ENCODE measurements at regions not wholly inside any gene's neighbourhood (a gene's known extent, or its start where the extent isn't known, plus 50 kb on each side); places are given as distances from the start of the nearest gene placed in this dataset.
"Not testable (repeated sequence)": the region's sequence is repeated elsewhere in the genome, so short reads cannot be mapped to it uniquely, and the experiment has no call there.

DNA sequence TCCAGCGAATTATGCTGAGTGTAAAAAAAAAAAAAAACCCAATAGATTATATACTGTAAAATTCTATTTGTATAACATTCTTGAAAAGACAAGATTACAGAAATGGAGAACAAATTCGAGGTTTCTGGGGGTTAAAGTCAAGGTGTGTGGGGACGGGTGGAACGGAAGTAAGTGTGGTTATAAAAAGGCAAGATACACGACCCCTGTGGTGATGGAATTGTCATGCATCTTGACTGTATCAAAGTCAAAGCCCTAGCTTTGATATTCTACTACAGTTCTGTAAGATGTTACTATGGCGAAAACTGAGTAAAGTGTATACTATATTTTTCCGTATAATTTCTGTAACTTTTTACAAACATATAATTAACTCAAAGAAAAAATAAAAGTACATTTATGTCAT, 718.2 kb upstream of the PCDH15 start:
- Histone ChIP-seq H3K4me2 (ENCODE audit: insufficient read depth, low read length) (no peak overlapping the region), H3K9ac (ENCODE audit: low read depth, low read length) (no peak overlapping the region), H2AFZ (ENCODE audit: low read depth, low read length) (no peak overlapping the region), H3K27ac (ENCODE audit: low read length) (no peak overlapping the region), H3K9me3 (ENCODE audit: insufficient read depth, low read length, severe bottlenecking) (no peaks in the 10 kb centered on the region), H3K36me3 (ENCODE audit: insufficient read depth, low read length) (no peaks in the 10 kb centered on the region), H3K4me1 (ENCODE audit: insufficient read depth, low read length) (no peaks in the 10 kb centered on the region), H4K20me1 (ENCODE audit: insufficient read depth, low read length) (no peaks in the 10 kb centered on the region), H3K4me3 (ENCODE audit: low read depth in 1 of 2, low read length in 2 of 2) (no peak overlapping the region), H3K27me3 (ENCODE audit: insufficient read depth, low read length, poor library complexity) (no peaks in the 10 kb centered on the region), H3K79me2 (ENCODE audit: insufficient read depth, low read length) (no peaks in the 10 kb centered on the region)
- ATAC-seq (ENCODE audit: insufficient read depth, low read depth) (0 out of 3 replicates have a peak, but pooled peaks have one; percentile 50), DNase-seq (no peak)
- TF ChIP-seq EZH2 (IDR thresholded peaks at IDR 0.05; ENCODE audit: borderline replicate concordance, low read depth, low read length, severe bottlenecking), result no peak
- TF ChIP-seq, protein P1, sequence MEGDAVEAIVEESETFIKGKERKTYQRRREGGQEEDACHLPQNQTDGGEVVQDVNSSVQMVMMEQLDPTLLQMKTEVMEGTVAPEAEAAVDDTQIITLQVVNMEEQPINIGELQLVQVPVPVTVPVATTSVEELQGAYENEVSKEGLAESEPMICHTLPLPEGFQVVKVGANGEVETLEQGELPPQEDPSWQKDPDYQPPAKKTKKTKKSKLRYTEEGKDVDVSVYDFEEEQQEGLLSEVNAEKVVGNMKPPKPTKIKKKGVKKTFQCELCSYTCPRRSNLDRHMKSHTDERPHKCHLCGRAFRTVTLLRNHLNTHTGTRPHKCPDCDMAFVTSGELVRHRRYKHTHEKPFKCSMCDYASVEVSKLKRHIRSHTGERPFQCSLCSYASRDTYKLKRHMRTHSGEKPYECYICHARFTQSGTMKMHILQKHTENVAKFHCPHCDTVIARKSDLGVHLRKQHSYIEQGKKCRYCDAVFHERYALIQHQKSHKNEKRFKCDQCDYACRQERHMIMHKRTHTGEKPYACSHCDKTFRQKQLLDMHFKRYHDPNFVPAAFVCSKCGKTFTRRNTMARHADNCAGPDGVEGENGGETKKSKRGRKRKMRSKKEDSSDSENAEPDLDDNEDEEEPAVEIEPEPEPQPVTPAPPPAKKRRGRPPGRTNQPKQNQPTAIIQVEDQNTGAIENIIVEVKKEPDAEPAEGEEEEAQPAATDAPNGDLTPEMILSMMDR (IDR thresholded peaks at IDR 0.05; ENCODE audit: borderline replicate concordance, extremely low read depth, low read length, poor library complexity, severe bottlenecking), result no peak

DNA sequence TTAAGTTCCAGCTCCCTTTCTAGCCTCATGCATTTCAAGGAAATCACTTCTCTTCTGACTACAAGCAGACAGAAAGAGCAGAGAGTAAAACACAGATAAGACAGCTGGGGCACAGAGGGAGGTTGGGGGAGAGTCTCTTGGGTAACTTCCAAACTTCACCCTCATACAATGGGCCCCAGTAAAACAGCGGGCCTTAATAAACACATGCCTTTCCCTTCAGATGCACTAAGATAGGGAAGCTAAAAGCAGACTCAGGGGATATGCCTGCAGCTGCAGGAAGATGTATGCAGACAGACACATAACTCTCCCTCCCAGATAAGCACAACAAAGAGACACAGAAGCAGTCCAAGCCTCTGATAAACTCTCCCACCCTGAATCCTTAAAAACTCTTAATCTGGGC, 717.4 kb upstream of the PCDH15 start:
- H3K4me1 ChIP-seq (ENCODE audit: insufficient read depth, low read length), result not testable (repeated sequence)

GRCh38 chr10:55509168-55509567, 708.1 kb upstream of the PCDH15 start:
- ATAC-seq (ENCODE audit: insufficient read depth, low read depth), result no peak
- Histone ChIP-seq H3K4me3 (ENCODE audit: low read depth in 1 of 2, low read length in 2 of 2) (no peak overlapping the region), H3K79me2 (ENCODE audit: insufficient read depth, low read length) (no peaks in the 10 kb centered on the region), H3K4me2 (ENCODE audit: insufficient read depth, low read length) (no peak overlapping the region), H2AFZ (ENCODE audit: low read depth, low read length) (no peak overlapping the region), H4K20me1 (ENCODE audit: insufficient read depth, low read length) (no peaks in the 10 kb centered on the region), H3K9me3 (ENCODE audit: insufficient read depth, low read length, severe bottlenecking) (no peaks in the 10 kb centered on the region), H3K4me1 (ENCODE audit: insufficient read depth, low read length) (no peaks in the 10 kb centered on the region), H3K27ac (ENCODE audit: low read length) (no peak overlapping the region), H3K36me3 (ENCODE audit: insufficient read depth, low read length) (no peaks in the 10 kb centered on the region), H3K9ac (ENCODE audit: low read depth, low read length) (no peak overlapping the region), H3K27me3 (ENCODE audit: insufficient read depth, low read length, poor library complexity) (no peaks in the 10 kb centered on the region)
- TF ChIP-seq EZH2 (IDR thresholded peaks at IDR 0.05; ENCODE audit: borderline replicate concordance, low read depth, low read length, severe bottlenecking), result no peak
- TF ChIP-seq, protein P1 (IDR thresholded peaks at IDR 0.05; ENCODE audit: borderline replicate concordance, extremely low read depth, low read length, poor library complexity, severe bottlenecking), result no peak
- no peak for DNase-seq

More for the DNA sequence above, 717.4 kb upstream of the PCDH15 start:
- not testable (repeated sequence) for H3K27me3 ChIP-seq (ENCODE audit: insufficient read depth, low read length, poor library complexity); H3K79me2 ChIP-seq (ENCODE audit: insufficient read depth, low read length); H3K27ac ChIP-seq (ENCODE audit: low read length); H3K4me3 ChIP-seq (ENCODE audit: low read depth in 1 of 2, low read length in 2 of 2); H2AFZ ChIP-seq (ENCODE audit: low read depth, low read length); H3K4me2 ChIP-seq (ENCODE audit: insufficient read depth, low read length); ATAC-seq (ENCODE audit: insufficient read depth, low read depth); H3K36me3 ChIP-seq (ENCODE audit: insufficient read depth, low read length); H3K9me3 ChIP-seq (ENCODE audit: insufficient read depth, low read length, severe bottlenecking); H3K9ac ChIP-seq (ENCODE audit: low read depth, low read length); H4K20me1 ChIP-seq (ENCODE audit: insufficient read depth, low read length); DNase-seq

DNA sequence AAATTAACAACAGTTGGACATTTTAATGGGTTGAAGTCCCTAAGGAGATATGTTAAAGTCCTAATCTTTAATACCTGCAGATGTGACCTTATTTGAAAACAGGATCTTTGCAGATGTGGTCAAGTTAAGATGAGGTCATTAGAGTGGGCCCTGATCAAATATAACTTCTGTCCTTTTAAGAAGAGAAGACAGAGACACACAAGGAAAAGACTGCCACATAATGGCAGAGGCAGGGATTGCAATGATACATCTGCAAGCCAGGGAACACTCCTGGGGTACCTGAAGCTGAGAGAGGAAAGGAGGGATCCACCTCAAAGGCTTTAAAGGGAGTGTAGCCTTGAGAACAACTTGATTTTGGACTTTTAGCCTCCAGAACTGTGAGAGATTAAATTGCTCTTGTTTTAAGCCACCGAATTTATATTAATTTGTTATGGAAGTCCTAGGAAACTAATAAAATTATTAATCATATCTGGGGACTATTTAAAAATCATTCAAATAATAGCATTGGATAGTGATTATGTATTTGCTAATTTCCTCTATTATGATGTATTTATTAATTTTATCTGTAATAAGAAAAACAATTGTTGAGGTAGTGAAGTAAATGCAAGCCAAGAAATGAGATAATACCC, 700.0 kb upstream of the PCDH15 start:
- no peaks in the 10 kb centered on the region for H3K27me3 ChIP-seq (ENCODE audit: insufficient read depth, low read length, poor library complexity)
- no peak for TF ChIP-seq EZH2 (IDR thresholded peaks at IDR 0.05; ENCODE audit: borderline replicate concordance, low read depth, low read length, severe bottlenecking)
- TF ChIP-seq, protein P1 (IDR thresholded peaks at IDR 0.05; ENCODE audit: borderline replicate concordance, extremely low read depth, low read length, poor library complexity, severe bottlenecking), result peak; percentile 57
- no peaks in the 10 kb centered on the region for H3K79me2 ChIP-seq (ENCODE audit: insufficient read depth, low read length)
- ATAC-seq (ENCODE audit: insufficient read depth, low read depth), result no peak
- no peaks in the 10 kb centered on the region for H3K36me3 ChIP-seq (ENCODE audit: insufficient read depth, low read length)
- no peak overlapping the region for H3K4me2 ChIP-seq (ENCODE audit: insufficient read depth, low read length)
- H3K4me1 ChIP-seq (ENCODE audit: insufficient read depth, low read length), result no peaks in the 10 kb centered on the region
- H3K4me3 ChIP-seq (ENCODE audit: low read depth in 1 of 2, low read length in 2 of 2), result no peak overlapping the region
- no peak overlapping the region for H2AFZ ChIP-seq (ENCODE audit: low read depth, low read length)
- peak; percentile 7 for DNase-seq
- no peaks in the 10 kb centered on the region for H4K20me1 ChIP-seq (ENCODE audit: insufficient read depth, low read length)
- no peak overlapping the region for H3K27ac ChIP-seq (ENCODE audit: low read length)
- no peaks in the 10 kb centered on the region for H3K9me3 ChIP-seq (ENCODE audit: insufficient read depth, low read length, severe bottlenecking)
- no peak overlapping the region for H3K9ac ChIP-seq (ENCODE audit: low read depth, low read length)

Data from DND-41 (cell line).